ENCODE measurements at regions not wholly inside any gene's neighbourhood (a gene's known extent, or its start where the extent isn't known, plus 50 kb on each side); places are given as distances from the start of the nearest gene placed in this dataset.

DNA sequence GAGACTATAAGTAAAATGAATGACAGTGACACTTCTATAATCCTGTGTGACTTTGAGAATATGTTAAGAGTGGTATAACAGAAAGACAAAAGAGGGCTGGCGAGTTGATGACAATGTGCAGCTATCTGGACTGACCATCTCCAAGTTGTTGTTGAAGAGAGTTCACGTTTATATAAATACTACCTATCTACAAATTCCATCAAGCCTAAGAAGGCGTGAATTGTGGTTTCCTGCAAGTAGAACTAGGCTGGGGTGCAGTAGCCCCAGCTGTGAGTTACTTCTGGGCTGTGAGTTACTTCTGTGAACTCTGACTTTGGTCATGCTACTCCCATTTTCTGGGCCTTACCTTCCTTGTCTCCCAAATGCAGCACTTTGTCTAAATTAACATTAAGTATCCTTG lies 561.0 kb downstream of the TBC1D4 start:
- TF ChIP-seq KLF9 (CRISPR knock-in tag; IDR thresholded peaks at IDR 0.05; ENCODE audit: low read depth) (no peak), EZH2 (conservative IDR thresholded peaks at IDR 0.05; ENCODE audit: low read depth, low read length) (no peak), JUN (CRISPR knock-in tag; IDR thresholded peaks at IDR 0.05) (no peak), NAIF1 (CRISPR knock-in tag; IDR thresholded peaks at IDR 0.05; ENCODE audit: borderline replicate concordance) (no peak), POLR2A (IDR thresholded peaks at IDR 0.05; ENCODE audit: insufficient read depth in 1 of 2, low read depth in 2 of 2, low read length in 2 of 2) (no peak), TCF7L2 (IDR thresholded peaks at IDR 0.05; ENCODE audit: low read depth, low read length) (no peak), ZNF552 (CRISPR knock-in tag; IDR thresholded peaks at IDR 0.05; ENCODE audit: borderline replicate concordance) (no peak), POLR2AphosphoS5 (IDR thresholded peaks at IDR 0.05; ENCODE audit: low read depth, low read length) (no peak), TAF1 (CRISPR knock-in tag; IDR thresholded peaks at IDR 0.05) (no peak)
- TF ChIP-seq, protein P1, sequence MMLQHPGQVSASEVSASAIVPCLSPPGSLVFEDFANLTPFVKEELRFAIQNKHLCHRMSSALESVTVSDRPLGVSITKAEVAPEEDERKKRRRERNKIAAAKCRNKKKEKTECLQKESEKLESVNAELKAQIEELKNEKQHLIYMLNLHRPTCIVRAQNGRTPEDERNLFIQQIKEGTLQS (CRISPR knock-in tag; IDR thresholded peaks at IDR 0.05) = no peak
- TF ChIP-seq, protein P2, sequence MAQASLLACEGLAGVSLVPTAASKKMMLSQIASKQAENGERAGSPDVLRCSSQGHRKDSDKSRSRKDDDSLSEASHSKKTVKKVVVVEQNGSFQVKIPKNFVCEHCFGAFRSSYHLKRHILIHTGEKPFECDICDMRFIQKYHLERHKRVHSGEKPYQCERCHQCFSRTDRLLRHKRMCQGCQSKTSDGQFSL (CRISPR knock-in tag; IDR thresholded peaks at IDR 0.05) = no peak
